WI38 (cell line): ENCODE measurements at regions not wholly inside any gene's neighbourhood (a gene's known extent, or its start where the extent isn't known, plus 50 kb on each side); places are given as distances from the start of the nearest gene placed in this dataset.

Source experiments
- H3K4me3 ChIP-seq: 2 replicates; pipeline ENCODE4 v1.5.1; 2011; ENCODE audit warnings: low read depth, mild to moderate bottlenecking, control low read depth, low read length
- CTCF ChIP-seq: IDR thresholded peaks from 2 replicates; pipeline ENCODE4 v1.5.1; 2012; ENCODE audit warnings: low read depth, mild to moderate bottlenecking, control low read depth, low read length

- TF ChIP-seq CTCF, result no peak
- no peak overlapping the region for H3K4me3 ChIP-seq
These were observed 298.1 kb downstream of the OLFM4 start for GRCh38 chr13:53326716-53327115.

DNA sequence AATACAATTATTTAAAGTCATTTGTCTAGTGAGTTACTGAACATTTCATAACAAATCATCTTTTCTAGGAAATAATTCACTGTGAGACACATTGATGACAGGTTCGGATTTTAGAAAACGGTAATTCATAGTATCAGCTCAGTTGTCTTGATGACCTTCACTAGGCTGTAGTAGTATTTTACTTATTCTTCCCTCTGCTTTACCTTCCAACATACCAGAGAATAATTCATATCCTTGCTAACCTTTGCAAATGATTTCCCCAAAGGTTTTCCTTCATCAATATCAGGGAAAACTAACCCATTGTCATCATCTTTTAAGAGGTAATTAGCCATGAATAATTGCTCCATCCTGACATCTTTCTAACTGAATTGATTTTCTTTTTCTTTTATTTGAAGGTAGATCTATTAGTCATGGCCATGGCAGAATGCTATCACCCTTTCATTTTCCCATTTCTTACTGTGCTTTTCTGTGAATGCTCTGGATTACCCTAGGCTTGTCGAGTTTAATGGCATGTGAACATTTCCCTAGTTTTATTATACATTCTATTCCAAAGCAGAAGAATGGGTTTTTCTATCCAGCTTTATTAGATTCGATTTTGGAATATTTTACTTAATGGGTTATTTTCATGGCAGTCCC lies 299.2 kb downstream of the OLFM4 start:
- no peak overlapping the region for H3K4me3 ChIP-seq
- TF ChIP-seq CTCF, result no peak

GRCh38 chr13:53336441-53337160 lies 308.0 kb downstream of the OLFM4 start:
- no peak overlapping the region for H3K4me3 ChIP-seq
- no peak for TF ChIP-seq CTCF

GRCh38 chr13:53338760-53339159 lies 310.1 kb downstream of the OLFM4 start:
- no peak for TF ChIP-seq CTCF
- H3K4me3 ChIP-seq, result no peak overlapping the region

GRCh38 chr13:53340505-53341143 lies 312.0 kb downstream of the OLFM4 start:
- TF ChIP-seq CTCF, result no peak
- H3K4me3 ChIP-seq, result no peak overlapping the region

- TF ChIP-seq CTCF, result no peak
These were observed 312.5 kb downstream of the OLFM4 start for GRCh38 chr13:53341144-53341510.

More at GRCh38 chr13:53341144-53341510, 312.5 kb downstream of the OLFM4 start:
- no peak overlapping the region for H3K4me3 ChIP-seq
